ENCODE measurements at regions not wholly inside any gene's neighbourhood (a gene's known extent, or its start where the extent isn't known, plus 50 kb on each side); places are given as distances from the start of the nearest gene placed in this dataset.

GRCh38 chr14:42555365-42555764 lies 948.7 kb downstream of the LRFN5 start (continued):
- TF ChIP-seq NR2F1 (CRISPR knock-in tag; IDR thresholded peaks at IDR 0.05) (no peak), ZNF414 (CRISPR knock-in tag; IDR thresholded peaks at IDR 0.05) (no peak)

DNA sequence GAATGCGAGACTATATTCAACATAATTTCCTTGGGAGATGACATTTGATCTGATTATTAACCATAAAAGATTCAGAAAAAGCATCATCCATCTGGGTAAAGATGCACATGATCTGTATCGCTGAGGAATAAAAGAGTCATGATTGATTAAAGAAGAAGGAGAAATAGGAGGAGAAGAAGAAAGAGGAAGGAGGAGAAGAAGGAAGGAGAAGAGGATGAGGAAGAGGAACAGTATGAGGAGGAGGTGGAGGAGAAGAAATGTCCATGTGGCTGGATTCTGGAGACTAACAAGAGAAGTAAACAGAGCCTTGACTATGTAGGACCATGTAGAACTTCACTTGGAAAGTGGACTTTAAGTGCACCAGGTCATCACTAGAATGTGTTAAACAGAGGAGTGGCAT lies 947.4 kb downstream of the LRFN5 start:
- no peak for ATAC-seq
- ChIA-PET POLR2A (no interaction called here), CTCF (ENCODE audit: low intra/inter-chr PET ratio, low total read pairs) (no interaction called here)
- Histone ChIP-seq H3K4me2 (ENCODE audit: low read depth, low read length) (no peak overlapping the region), H2AFZ (ENCODE audit: low read length) (no peak overlapping the region), H3K4me3 (replicated peaks in 1 of 3; ENCODE audit: insufficient read depth in 1 of 3, low read depth in 2 of 3, low read length in 3 of 3) (no peak overlapping the region), H3K27ac (ENCODE audit: extremely low read length, insufficient read depth, low read length) (no peak overlapping the region), H4K20me1 (ENCODE audit: insufficient read depth, low read length) (no peaks in the 10 kb centered on the region), H3K79me2 (ENCODE audit: insufficient read depth, low read length) (no peaks in the 10 kb centered on the region), H3K4me1 (ENCODE audit: insufficient read depth, low read length) (no peaks in the 10 kb centered on the region), H3K9me3 (ENCODE audit: low read length) (peaks cover 90% of the 10 kb centered on the region), H3K27me3 (ENCODE audit: control insufficient read depth in 1 of 2, insufficient read depth in 2 of 2, low read length in 2 of 2) (no peaks in the 10 kb centered on the region), H3K36me3 (replicated peaks in 1 of 2; ENCODE audit: control insufficient read depth in 1 of 2, insufficient read depth in 2 of 2, low read length in 2 of 2) (no peaks in the 10 kb centered on the region), H3K9ac (ENCODE audit: insufficient read depth, low read depth, low read length) (no peak overlapping the region)
- BruUV-seq (replicated peaks) = no TSS peak
- intact Hi-C loops (cut with micrococcal nuclease; ENCODE audit: unreplicated experiment) (no loop called here), in situ Hi-C loops (cut with HindIII; ENCODE audit: extremely low pct_ligation_motif_present, low pct_unique_long_range_greater_than_20kb) (no loop called here)
- no peak for DNase-seq (ENCODE audit: low spot score)
- FAIRE-seq = no peak
- TF ChIP-seq ZNF761 (CRISPR knock-in tag; conservative IDR thresholded peaks at IDR 0.05) = no peak
- no peak for TF ChIP-seq ZNF674 (CRISPR knock-in tag; IDR thresholded peaks at IDR 0.05; ENCODE audit: low read depth)
- TF ChIP-seq NBN (conservative IDR thresholded peaks at IDR 0.05) = 0 out of 2 replicates have a peak, but pooled peaks have one; percentile 41
- no peak for TF ChIP-seq ZNF564 (CRISPR knock-in tag; IDR thresholded peaks at IDR 0.05)
- no peak for TF ChIP-seq MYPOP (CRISPR knock-in tag; IDR thresholded peaks at IDR 0.05)
- TF ChIP-seq POLR2AphosphoS5 (IDR thresholded peaks at IDR 0.05; ENCODE audit: low read depth, low read length) = no peak
- TF ChIP-seq ARNT (IDR thresholded peaks at IDR 0.05) = 0 out of 2 replicates have a peak, but pooled peaks have one; percentile 79
- TF ChIP-seq NONO (IDR thresholded peaks at IDR 0.05) = peak; percentile 84; the same call in 1 of the 2 replicates
- TF ChIP-seq NONO (CRISPR knock-in tag; conservative IDR thresholded peaks at IDR 0.05) = no peak
- TF ChIP-seq NR2F1 (CRISPR knock-in tag; IDR thresholded peaks at IDR 0.05) = no peak
- TF ChIP-seq POLR2G (IDR thresholded peaks at IDR 0.05; ENCODE audit: low read depth, low read length) = no peak
- TF ChIP-seq MAFG (CRISPR knock-in tag; IDR thresholded peaks at IDR 0.05) = no peak
- TF ChIP-seq SRF (IDR thresholded peaks at IDR 0.05; ENCODE audit: low read depth, low read length) = no peak
- no peak for TF ChIP-seq ZMYM3 (CRISPR knock-in tag; IDR thresholded peaks at IDR 0.05)
- TF ChIP-seq TRIM24 (CRISPR knock-in tag; IDR thresholded peaks at IDR 0.05) = no peak
- TF ChIP-seq ZNF441 (CRISPR knock-in tag; IDR thresholded peaks at IDR 0.05; ENCODE audit: borderline replicate concordance) = no peak
- TF ChIP-seq NFKBIZ (CRISPR knock-in tag; IDR thresholded peaks at IDR 0.05) = no peak
- no peak for TF ChIP-seq FOXK1 (CRISPR knock-in tag; IDR thresholded peaks at IDR 0.05; ENCODE audit: borderline replicate concordance, low read depth)
- no peak for TF ChIP-seq ZNF143 (CRISPR knock-in tag; IDR thresholded peaks at IDR 0.05)
- TF ChIP-seq IRF9 (CRISPR knock-in tag; IDR thresholded peaks at IDR 0.05; ENCODE audit: borderline replicate concordance) = no peak
- TF ChIP-seq ZNF660 (CRISPR knock-in tag; IDR thresholded peaks at IDR 0.05; ENCODE audit: borderline replicate concordance, low read depth) = no peak
- TF ChIP-seq FOXP1 (IDR thresholded peaks at IDR 0.05) = 0 out of 2 replicates have a peak, but pooled peaks have one; percentile 9
- no peak for TF ChIP-seq FOXP1 (CRISPR knock-in tag; IDR thresholded peaks at IDR 0.05)
- no peak for TF ChIP-seq GZF1 (CRISPR knock-in tag; IDR thresholded peaks at IDR 0.05)
- no peak for TF ChIP-seq NAIF1 (CRISPR knock-in tag; IDR thresholded peaks at IDR 0.05; ENCODE audit: borderline replicate concordance)
- WGBS (ENCODE audit: low lambda C conversion rate) = 2% methylated on average over 2 of the region's 2 CpGs
